ENCODE measurements at regions not wholly inside any gene's neighbourhood (a gene's known extent, or its start where the extent isn't known, plus 50 kb on each side); places are given as distances from the start of the nearest gene placed in this dataset.

GRCh38 chr6:103587722-103588121 lies 1272.0 kb downstream of the HACE1 start:
- TF ChIP-seq, protein P1, sequence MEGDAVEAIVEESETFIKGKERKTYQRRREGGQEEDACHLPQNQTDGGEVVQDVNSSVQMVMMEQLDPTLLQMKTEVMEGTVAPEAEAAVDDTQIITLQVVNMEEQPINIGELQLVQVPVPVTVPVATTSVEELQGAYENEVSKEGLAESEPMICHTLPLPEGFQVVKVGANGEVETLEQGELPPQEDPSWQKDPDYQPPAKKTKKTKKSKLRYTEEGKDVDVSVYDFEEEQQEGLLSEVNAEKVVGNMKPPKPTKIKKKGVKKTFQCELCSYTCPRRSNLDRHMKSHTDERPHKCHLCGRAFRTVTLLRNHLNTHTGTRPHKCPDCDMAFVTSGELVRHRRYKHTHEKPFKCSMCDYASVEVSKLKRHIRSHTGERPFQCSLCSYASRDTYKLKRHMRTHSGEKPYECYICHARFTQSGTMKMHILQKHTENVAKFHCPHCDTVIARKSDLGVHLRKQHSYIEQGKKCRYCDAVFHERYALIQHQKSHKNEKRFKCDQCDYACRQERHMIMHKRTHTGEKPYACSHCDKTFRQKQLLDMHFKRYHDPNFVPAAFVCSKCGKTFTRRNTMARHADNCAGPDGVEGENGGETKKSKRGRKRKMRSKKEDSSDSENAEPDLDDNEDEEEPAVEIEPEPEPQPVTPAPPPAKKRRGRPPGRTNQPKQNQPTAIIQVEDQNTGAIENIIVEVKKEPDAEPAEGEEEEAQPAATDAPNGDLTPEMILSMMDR (IDR thresholded peaks at IDR 0.05; ENCODE audit: extremely low read depth in 1 of 2, insufficient read depth in 1 of 2, low read depth in 1 of 2, low read length in 2 of 2), result no peak
- TF ChIP-seq MYC (IDR thresholded peaks at IDR 0.05; ENCODE audit: low read depth, low read length), result no peak
- no peak for TF ChIP-seq EZH2 (IDR thresholded peaks at IDR 0.05; ENCODE audit: borderline replicate concordance, low read depth, low read length, severe bottlenecking)
- no peak for TF ChIP-seq POLR2AphosphoS5 (IDR thresholded peaks at IDR 0.05; ENCODE audit: insufficient read depth, low read depth, low read length)
- no peak for TF ChIP-seq MAX (IDR thresholded peaks at IDR 0.05; ENCODE audit: insufficient read depth, insufficient read length)
- TF ChIP-seq POLR2A (IDR thresholded peaks at IDR 0.05; ENCODE audit: low read depth, low read length), result no peak
- TF ChIP-seq JUN (IDR thresholded peaks at IDR 0.05; ENCODE audit: borderline replicate concordance, insufficient read depth, insufficient read length, low read depth), result no peak
- no peak for TF ChIP-seq GATA2 (IDR thresholded peaks at IDR 0.05; ENCODE audit: insufficient read depth, insufficient read length, low read depth, low read length)

Data from endothelial cell of umbilical vein (primary cell).